Breast epithelium (tissue), 3 donors: ENCODE measurements at regions not wholly inside any gene's neighbourhood (a gene's known extent, or its start where the extent isn't known, plus 50 kb on each side); places are given as distances from the start of the nearest gene placed in this dataset.

Experiments
- CTCF ChIP-seq, 3 donors: fragments of 450-650 bp; IDR thresholded peaks; one replicate each; pipeline ENCODE4 v1.5.1; 2016 to 2017; ENCODE audit warnings: antibody characterized with exemption in 3 of 3, mild to moderate bottlenecking in 3 of 3, moderate library complexity in 3 of 3
- POLR2A ChIP-seq: fragments of 450-650 bp; IDR thresholded peaks from one replicate; pipeline ENCODE4 v1.6.1; 2016; ENCODE audit warnings: antibody characterized with exemption, mild to moderate bottlenecking, moderate library complexity
- POLR2AphosphoS5 ChIP-seq, 3 donors: sonication (generic); formaldehyde crosslinking; IDR thresholded peaks; one replicate each; pipeline ENCODE4 v1.6.1; 2017; ENCODE audit warnings: antibody characterized with exemption in 3 of 3

DNA sequence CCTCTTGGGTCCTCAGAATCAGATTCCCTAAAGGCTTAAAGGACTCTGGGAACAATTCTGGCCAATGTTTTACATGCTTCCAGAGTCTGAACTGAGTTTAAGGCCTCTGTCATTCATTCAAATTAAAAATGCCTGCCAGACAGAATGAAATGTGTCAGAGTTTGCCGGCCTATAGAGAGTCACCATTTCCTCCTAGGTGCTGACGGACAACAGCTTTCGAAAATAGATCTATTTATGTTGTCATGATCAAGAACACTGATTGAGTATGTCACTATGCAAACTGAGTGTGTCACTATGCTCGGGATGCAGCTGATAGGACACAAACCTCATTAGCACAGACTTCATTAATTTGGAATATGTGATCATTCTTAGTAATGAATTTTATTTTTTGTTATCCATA is 151.4 kb upstream of the TMCC3 start:
- TF ChIP-seq CTCF (IDR thresholded peaks at IDR 0.05) (no peak), POLR2A (no peak), POLR2AphosphoS5 (IDR thresholded peaks at IDR 0.05) (no peak)
